H1 (cell line): ENCODE measurements at regions not wholly inside any gene's neighbourhood (a gene's known extent, or its start where the extent isn't known, plus 50 kb on each side); places are given as distances from the start of the nearest gene placed in this dataset.

Experiments
- BACH1 ChIP-seq: IDR thresholded peaks from 2 replicates; pipeline ENCODE4 v1.6.1; 2012; ENCODE audit warnings: low read length, improper control_type of control experiment
- CHD7 ChIP-seq: fragments of 300-600 bp; sonication (generic); IDR thresholded peaks from 2 replicates; pipeline ENCODE4 v1.7.1; 2012; ENCODE audit warnings: low read length, moderate library complexity, mild to moderate bottlenecking, inconsistent platforms; ENCODE audit not compliant: insufficient replicate concordance
- EZH2 ChIP-seq: fragments of 200-600 bp; sonication (generic); IDR thresholded peaks from 2 replicates; pipeline ENCODE4 v1.7.1; 2012; ENCODE audit warnings: low read depth, mild to moderate bottlenecking, moderate library complexity, low read length, inconsistent platforms; ENCODE audit not compliant: severe bottlenecking
- HDAC2 ChIP-seq, 2 experiments: fragments of 300-600 bp in 1 of 2; sonication (generic) in 1 of 2; IDR thresholded peaks; 2 replicates each; pipeline ENCODE4 v1.6.1; 2011 to 2012; ENCODE audit warnings: low read depth in 2 of 2, low read length in 2 of 2, mild to moderate bottlenecking in 2 of 2, moderate library complexity in 2 of 2, borderline replicate concordance in 1 of 2, inconsistent platforms in 1 of 2
- SP2 ChIP-seq: IDR thresholded peaks from 2 replicates; pipeline ENCODE4 v1.6.1; 2012; ENCODE audit warnings: mild to moderate bottlenecking, low read length, inconsistent platforms
- TEAD4 ChIP-seq: IDR thresholded peaks from 2 replicates; pipeline ENCODE4 v1.6.1; 2012; ENCODE audit warnings: low read depth, low read length, inconsistent platforms, mixed read lengths
- TF ChIP-seq, protein P1 (sequence below), 3 experiments: IDR thresholded peaks; 1 replicate in 2 of 3; 2 replicates in 1 of 3; pipeline versions ENCODE4 v1.5.1 to v1.6.1; 2011; ENCODE audit warnings: low read length in 3 of 3, mild to moderate bottlenecking in 3 of 3, inconsistent platforms in 2 of 3, low read depth in 1 of 3, moderate library complexity in 1 of 3; ENCODE audit not compliant: insufficient read depth in 1 of 3; ENCODE audit errors: control extremely low read depth in 1 of 3

DNA sequence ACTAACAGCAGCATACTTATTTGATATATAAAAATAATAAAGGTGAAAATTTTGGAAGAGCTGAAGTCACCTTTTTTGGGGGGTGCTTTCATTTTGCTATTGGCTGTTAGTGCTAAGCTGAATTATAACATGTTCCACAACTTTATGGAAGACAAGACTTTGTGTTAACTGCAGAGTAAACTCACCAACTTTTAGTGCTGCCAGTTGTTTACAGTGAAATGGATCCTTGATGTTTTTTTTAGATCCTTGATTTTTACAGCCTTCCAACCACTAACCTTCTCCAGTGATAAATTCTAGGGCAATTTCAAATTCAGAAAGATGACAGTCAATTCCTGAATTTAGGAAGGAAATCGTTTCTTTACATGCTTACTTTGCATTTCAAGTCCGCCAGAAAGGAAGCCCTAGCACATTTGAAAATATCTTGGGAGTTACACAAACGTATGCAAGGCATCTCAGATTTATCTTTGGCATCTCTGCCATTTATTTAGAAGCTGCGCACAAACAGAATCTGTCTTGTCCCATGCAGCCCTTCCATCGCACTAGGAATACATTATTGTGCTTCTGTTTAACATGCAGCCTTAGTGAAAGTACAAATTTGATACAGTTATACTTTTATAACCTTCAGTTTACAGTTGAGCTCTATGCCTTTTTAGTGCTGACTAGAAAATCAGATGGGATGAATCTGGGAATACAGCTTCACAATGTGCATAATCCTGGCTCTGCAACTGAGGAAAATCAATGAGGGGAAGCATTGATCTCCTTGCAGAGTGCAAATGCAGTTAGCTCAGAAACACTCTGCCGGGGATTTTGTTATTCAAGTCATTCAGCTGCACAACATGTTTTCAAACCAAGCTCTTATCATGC is 142.4 kb upstream of the ZNF608 start (continued):
- TF ChIP-seq CHD7 (no peak), EZH2 (no peak), BACH1 (no peak), HDAC2 (IDR thresholded peaks at IDR 0.05; ENCODE audit: borderline replicate concordance in 1 of 2, low read depth in 2 of 2, low read length in 2 of 2) (no peak), TEAD4 (no peak), SP2 (no peak)
- TF ChIP-seq, protein P1, sequence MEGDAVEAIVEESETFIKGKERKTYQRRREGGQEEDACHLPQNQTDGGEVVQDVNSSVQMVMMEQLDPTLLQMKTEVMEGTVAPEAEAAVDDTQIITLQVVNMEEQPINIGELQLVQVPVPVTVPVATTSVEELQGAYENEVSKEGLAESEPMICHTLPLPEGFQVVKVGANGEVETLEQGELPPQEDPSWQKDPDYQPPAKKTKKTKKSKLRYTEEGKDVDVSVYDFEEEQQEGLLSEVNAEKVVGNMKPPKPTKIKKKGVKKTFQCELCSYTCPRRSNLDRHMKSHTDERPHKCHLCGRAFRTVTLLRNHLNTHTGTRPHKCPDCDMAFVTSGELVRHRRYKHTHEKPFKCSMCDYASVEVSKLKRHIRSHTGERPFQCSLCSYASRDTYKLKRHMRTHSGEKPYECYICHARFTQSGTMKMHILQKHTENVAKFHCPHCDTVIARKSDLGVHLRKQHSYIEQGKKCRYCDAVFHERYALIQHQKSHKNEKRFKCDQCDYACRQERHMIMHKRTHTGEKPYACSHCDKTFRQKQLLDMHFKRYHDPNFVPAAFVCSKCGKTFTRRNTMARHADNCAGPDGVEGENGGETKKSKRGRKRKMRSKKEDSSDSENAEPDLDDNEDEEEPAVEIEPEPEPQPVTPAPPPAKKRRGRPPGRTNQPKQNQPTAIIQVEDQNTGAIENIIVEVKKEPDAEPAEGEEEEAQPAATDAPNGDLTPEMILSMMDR (IDR thresholded peaks at IDR 0.05; ENCODE audit: control extremely low read depth in 1 of 3, insufficient read depth in 1 of 3, low read depth in 1 of 3, low read length in 3 of 3): no peak
